ENCODE measurements at regions not wholly inside any gene's neighbourhood (a gene's known extent, or its start where the extent isn't known, plus 50 kb on each side); places are given as distances from the start of the nearest gene placed in this dataset.

DNA sequence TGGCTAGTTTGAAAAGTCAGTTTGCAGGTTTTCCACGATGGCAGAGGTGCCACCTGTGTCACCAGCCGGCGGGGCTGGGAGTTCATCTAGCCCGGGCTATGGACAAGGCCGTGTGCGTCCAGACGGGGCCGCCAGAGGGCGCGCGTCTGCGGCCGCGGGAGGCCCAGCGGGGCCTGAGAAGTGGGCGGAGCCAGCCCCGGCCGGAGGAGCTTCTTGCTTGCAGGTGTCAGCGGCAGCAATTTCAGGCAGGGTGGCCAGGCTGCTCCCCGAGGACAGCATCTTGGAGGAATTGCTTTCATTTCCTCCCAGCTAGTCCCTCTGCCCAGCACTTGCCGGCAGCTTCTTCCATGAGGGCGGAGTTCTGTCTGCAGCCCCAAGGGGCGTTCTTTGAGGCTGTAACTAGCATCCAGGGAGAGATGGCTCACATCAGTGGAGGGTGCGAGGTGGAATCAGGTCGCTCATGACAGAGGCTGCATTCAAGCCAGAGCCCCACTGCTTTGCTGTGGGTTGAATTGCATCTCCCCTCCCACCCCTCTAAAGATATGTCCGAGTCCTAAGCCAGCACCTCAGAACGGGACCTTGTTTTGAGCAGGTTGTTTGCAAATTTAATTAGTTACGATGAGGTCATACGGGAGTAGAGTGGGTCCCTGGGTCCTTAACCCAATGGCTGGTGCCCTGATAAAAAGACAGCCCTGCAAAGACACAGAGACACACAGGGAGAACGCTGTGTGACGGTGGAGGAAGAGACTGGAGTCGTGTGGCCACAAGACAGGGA, 85.9 kb upstream of the MKI67 start:
- peak overlapping the region; percentile 42 to 57; a peak in 3 of 4 replicates for H3K4me3 ChIP-seq (ENCODE audit: low read depth in 2 of 2, low read length in 1 of 2)
- H3K36me3 ChIP-seq (replicated peaks in 1 of 2; ENCODE audit: control insufficient read depth in 1 of 2, insufficient read depth in 2 of 2, low read length in 1 of 2): no peaks in the 10 kb centered on the region

DNA sequence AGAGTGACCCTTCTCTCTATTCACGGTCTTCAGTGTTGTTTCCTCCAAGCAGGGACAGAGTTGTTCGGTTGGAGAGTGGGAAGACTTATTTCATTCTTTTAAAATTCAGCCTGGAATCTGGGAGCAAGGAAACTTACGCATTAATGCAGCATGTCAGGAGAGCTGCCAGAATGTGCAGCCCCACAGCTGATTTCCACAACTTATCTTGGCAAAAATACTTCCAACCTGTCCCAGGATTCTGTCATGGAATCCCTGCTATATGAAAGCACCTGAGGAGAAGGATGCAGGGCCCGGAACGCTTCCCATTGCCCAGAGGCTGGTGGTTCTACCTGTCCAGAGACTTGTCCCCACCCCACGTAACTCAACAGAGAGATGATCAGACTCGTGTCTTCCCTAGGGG, 86.9 kb upstream of the MKI67 start:
- H3K9ac ChIP-seq: no peak overlapping the region
- 46% methylated on average over 3 of the region's 7 CpGs for WGBS (ENCODE audit: low lambda C conversion rate)
- CTCF ChIA-PET: interaction anchor here (0.7 to 4.4 kb wide), 7 partner anchors 10 to 1758 kb away, joined by 3 to 64 read pairs (median 10); no protein-coding TSS in a partner anchor
- TF ChIP-seq RAD21 (IDR thresholded peaks at IDR 0.05; ENCODE audit: low read length) (no peak), EZH2phosphoT487 (IDR thresholded peaks at IDR 0.05; ENCODE audit: borderline replicate concordance, low read depth) (no peak), TEAD4 (IDR thresholded peaks at IDR 0.05; ENCODE audit: borderline replicate concordance, insufficient read depth) (no peak), TAF1 (IDR thresholded peaks at IDR 0.05; ENCODE audit: borderline replicate concordance, low read depth, low read length) (no peak), RXRA (IDR thresholded peaks at IDR 0.05; ENCODE audit: borderline replicate concordance, low read depth) (no peak), SMC3 (IDR thresholded peaks at IDR 0.05; ENCODE audit: low read depth, low read length) (no peak), RFX5 (IDR thresholded peaks at IDR 0.05; ENCODE audit: low read length) (no peak), MXI1 (IDR thresholded peaks at IDR 0.05; ENCODE audit: low read depth, low read length) (no peak), FOSL2 (IDR thresholded peaks at IDR 0.05; ENCODE audit: borderline replicate concordance, low read depth) (no peak), EP300 (IDR thresholded peaks at IDR 0.05; ENCODE audit: borderline replicate concordance in 1 of 2, low read depth in 1 of 2, low read length in 1 of 2) (no peak), YY1 (IDR thresholded peaks at IDR 0.05; ENCODE audit: low read depth) (no peak), RCOR1 (IDR thresholded peaks at IDR 0.05; ENCODE audit: low read length) (no peak), TCF12 (IDR thresholded peaks at IDR 0.05) (no peak)
- TF ChIP-seq, protein P1, sequence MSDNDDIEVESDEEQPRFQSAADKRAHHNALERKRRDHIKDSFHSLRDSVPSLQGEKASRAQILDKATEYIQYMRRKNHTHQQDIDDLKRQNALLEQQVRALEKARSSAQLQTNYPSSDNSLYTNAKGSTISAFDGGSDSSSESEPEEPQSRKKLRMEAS (IDR thresholded peaks at IDR 0.05; ENCODE audit: low read depth): no peak
- TF ChIP-seq, protein P2, sequence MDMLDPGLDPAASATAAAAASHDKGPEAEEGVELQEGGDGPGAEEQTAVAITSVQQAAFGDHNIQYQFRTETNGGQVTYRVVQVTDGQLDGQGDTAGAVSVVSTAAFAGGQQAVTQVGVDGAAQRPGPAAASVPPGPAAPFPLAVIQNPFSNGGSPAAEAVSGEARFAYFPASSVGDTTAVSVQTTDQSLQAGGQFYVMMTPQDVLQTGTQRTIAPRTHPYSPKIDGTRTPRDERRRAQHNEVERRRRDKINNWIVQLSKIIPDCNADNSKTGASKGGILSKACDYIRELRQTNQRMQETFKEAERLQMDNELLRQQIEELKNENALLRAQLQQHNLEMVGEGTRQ (IDR thresholded peaks at IDR 0.05; ENCODE audit: borderline replicate concordance, low read depth, low read length): no peak
- TF ChIP-seq, protein P3, sequence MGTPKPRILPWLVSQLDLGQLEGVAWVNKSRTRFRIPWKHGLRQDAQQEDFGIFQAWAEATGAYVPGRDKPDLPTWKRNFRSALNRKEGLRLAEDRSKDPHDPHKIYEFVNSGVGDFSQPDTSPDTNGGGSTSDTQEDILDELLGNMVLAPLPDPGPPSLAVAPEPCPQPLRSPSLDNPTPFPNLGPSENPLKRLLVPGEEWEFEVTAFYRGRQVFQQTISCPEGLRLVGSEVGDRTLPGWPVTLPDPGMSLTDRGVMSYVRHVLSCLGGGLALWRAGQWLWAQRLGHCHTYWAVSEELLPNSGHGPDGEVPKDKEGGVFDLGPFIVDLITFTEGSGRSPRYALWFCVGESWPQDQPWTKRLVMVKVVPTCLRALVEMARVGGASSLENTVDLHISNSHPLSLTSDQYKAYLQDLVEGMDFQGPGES (IDR thresholded peaks at IDR 0.05; ENCODE audit: low read depth, low read length): no peak
- TF ChIP-seq, protein P4, sequence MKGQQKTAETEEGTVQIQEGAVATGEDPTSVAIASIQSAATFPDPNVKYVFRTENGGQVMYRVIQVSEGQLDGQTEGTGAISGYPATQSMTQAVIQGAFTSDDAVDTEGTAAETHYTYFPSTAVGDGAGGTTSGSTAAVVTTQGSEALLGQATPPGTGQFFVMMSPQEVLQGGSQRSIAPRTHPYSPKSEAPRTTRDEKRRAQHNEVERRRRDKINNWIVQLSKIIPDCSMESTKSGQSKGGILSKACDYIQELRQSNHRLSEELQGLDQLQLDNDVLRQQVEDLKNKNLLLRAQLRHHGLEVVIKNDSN (IDR thresholded peaks at IDR 0.05; ENCODE audit: borderline replicate concordance, low read depth): no peak

More for the DNA sequence above, 85.9 kb upstream of the MKI67 start:
- WGBS (ENCODE audit: low lambda C conversion rate): 38% methylated on average over 13 of the region's 32 CpGs
- no peak overlapping the region for H3K27ac ChIP-seq (ENCODE audit: low read depth in 2 of 2, low read length in 1 of 2)
- H3K9me3 ChIP-seq: no peaks in the 10 kb centered on the region
- no peaks in the 10 kb centered on the region for H4K20me1 ChIP-seq (ENCODE audit: insufficient read depth)
- ChIA-PET CTCF (interaction anchor here (0.6 to 4.4 kb wide), 54 partner anchors 9 to 1759 kb away, joined by 3 to 64 read pairs (median 4); no protein-coding TSS in a partner anchor), POLR2A (interaction anchor here (0.7 to 1.0 kb wide), 3 partner anchors 24 to 59 kb away, joined by 3 to 5 read pairs (median 4); no protein-coding TSS in a partner anchor)
- H3K9me2 ChIP-seq: no peaks in the 10 kb centered on the region
- H2AFZ ChIP-seq (ENCODE audit: low read depth): peak overlapping the region; percentile 35; the same call in 1 of the 2 replicates
- TF ChIP-seq GATA2 (CRISPR knock-in tag; IDR thresholded peaks at IDR 0.05) (no peak), SMC3 (IDR thresholded peaks at IDR 0.05; ENCODE audit: low read depth, low read length) (peak; percentile 61), RFX5 (IDR thresholded peaks at IDR 0.05; ENCODE audit: low read length) (no peak), RAD21 (IDR thresholded peaks at IDR 0.05; ENCODE audit: low read length) (peak; percentile 61)
- TF ChIP-seq, protein P5, sequence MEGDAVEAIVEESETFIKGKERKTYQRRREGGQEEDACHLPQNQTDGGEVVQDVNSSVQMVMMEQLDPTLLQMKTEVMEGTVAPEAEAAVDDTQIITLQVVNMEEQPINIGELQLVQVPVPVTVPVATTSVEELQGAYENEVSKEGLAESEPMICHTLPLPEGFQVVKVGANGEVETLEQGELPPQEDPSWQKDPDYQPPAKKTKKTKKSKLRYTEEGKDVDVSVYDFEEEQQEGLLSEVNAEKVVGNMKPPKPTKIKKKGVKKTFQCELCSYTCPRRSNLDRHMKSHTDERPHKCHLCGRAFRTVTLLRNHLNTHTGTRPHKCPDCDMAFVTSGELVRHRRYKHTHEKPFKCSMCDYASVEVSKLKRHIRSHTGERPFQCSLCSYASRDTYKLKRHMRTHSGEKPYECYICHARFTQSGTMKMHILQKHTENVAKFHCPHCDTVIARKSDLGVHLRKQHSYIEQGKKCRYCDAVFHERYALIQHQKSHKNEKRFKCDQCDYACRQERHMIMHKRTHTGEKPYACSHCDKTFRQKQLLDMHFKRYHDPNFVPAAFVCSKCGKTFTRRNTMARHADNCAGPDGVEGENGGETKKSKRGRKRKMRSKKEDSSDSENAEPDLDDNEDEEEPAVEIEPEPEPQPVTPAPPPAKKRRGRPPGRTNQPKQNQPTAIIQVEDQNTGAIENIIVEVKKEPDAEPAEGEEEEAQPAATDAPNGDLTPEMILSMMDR (IDR thresholded peaks at IDR 0.05): peak; percentile 78
- H3F3A ChIP-seq (replicated peaks; ENCODE audit: insufficient read depth): no peaks in the 10 kb centered on the region
- H3K79me2 ChIP-seq (ENCODE audit: insufficient read depth): no peaks in the 10 kb centered on the region
- H3K27me3 ChIP-seq (ENCODE audit: insufficient read depth): no peaks in the 10 kb centered on the region
- no peak overlapping the region for H3K9ac ChIP-seq
- H3K4me2 ChIP-seq: peak overlapping the region; percentile 52; the same call in 1 of the 2 replicates
- H3K4me1 ChIP-seq (ENCODE audit: control insufficient read depth in 1 of 2, insufficient read depth in 2 of 2, low read depth in 1 of 2, low read length in 1 of 2): peaks cover 0 to 9% of the 10 kb centered on the region in 2 experiments; a peak in 1 of 4 replicates
- peak; percentile 97 for DNase-seq

More for the DNA sequence above, 86.9 kb upstream of the MKI67 start:
- no peaks in the 10 kb centered on the region for H3K36me3 ChIP-seq (replicated peaks in 1 of 2; ENCODE audit: control insufficient read depth in 1 of 2, insufficient read depth in 2 of 2, low read length in 1 of 2)
- no peak for DNase-seq
- H3K27me3 ChIP-seq (ENCODE audit: insufficient read depth): no peaks in the 10 kb centered on the region
- no peak overlapping the region for H3K4me3 ChIP-seq (ENCODE audit: low read depth in 2 of 2, low read length in 1 of 2)
- H3K4me2 ChIP-seq: no peak overlapping the region
- no peaks in the 10 kb centered on the region for H3K9me2 ChIP-seq
- H3K4me1 ChIP-seq (ENCODE audit: control insufficient read depth in 1 of 2, insufficient read depth in 2 of 2, low read depth in 1 of 2, low read length in 1 of 2): peaks cover 0 to 9% of the 10 kb centered on the region in 2 experiments; a peak in 1 of 4 replicates
- no peaks in the 10 kb centered on the region for H3K9me3 ChIP-seq
- no peaks in the 10 kb centered on the region for H3K79me2 ChIP-seq (ENCODE audit: insufficient read depth)
- no peaks in the 10 kb centered on the region for H4K20me1 ChIP-seq (ENCODE audit: insufficient read depth)
- H2AFZ ChIP-seq (ENCODE audit: low read depth): no peak overlapping the region
- POLR2A ChIA-PET: no interaction called here
- no peak overlapping the region for H3K27ac ChIP-seq (ENCODE audit: low read depth in 2 of 2, low read length in 1 of 2)
- H3F3A ChIP-seq (replicated peaks; ENCODE audit: insufficient read depth): no peaks in the 10 kb centered on the region
